SU-DHL-6 (cell line): ENCODE measurements at regions not wholly inside any gene's neighbourhood (a gene's known extent, or its start where the extent isn't known, plus 50 kb on each side); places are given as distances from the start of the nearest gene placed in this dataset.

Experiments
- H2AFZ ChIP-seq: fragments of 200-600 bp; sonication (generic); 2 replicates; pipeline ENCODE4 v1.6.1; 2014; ENCODE audit warnings: low read depth, mild to moderate bottlenecking, moderate library complexity, mixed read lengths, antibody characterized with exemption, low read length; ENCODE audit not compliant: severe bottlenecking
- H3F3A ChIP-seq: fragments of 200-600 bp; shearing (Covaris generic); 2 replicates; pipeline ENCODE4 v1.6.0; 2016; ENCODE audit warnings: antibody characterized with exemption, mild to moderate bottlenecking; ENCODE audit not compliant: insufficient read depth
- H3K27ac ChIP-seq: fragments of 200-600 bp; sonication (generic); 2 replicates; pipeline ENCODE4 v1.5.1; 2016; ENCODE audit warnings: low read depth, mild to moderate bottlenecking, low read length, moderate library complexity, mixed read lengths
- H3K27me3 ChIP-seq: fragments of 200-600 bp; sonication (generic), shearing (Covaris generic); 2 replicates; pipeline ENCODE4 v1.6.0; 2014; ENCODE audit warnings: mild to moderate bottlenecking, low read length
- H3K36me3 ChIP-seq: fragments of 200-600 bp; sonication (generic); 2 replicates; pipeline ENCODE4 v1.6.1; 2014; ENCODE audit warnings: mild to moderate bottlenecking, low read length, mixed read lengths
- H3K4me2 ChIP-seq: fragments of 300-600, 200-600 bp; shearing (Covaris generic), sonication (generic); 2 replicates; pipeline ENCODE4 v1.6.0; 2014; ENCODE audit warnings: low read length, low read depth, mild to moderate bottlenecking; ENCODE audit not compliant: poor library complexity, severe bottlenecking
- H3K4me3 ChIP-seq: fragments of 200-600 bp; sonication (generic); 2 replicates; pipeline ENCODE4 v1.5.1; 2014; ENCODE audit warnings: antibody characterized with exemption, low read length, mild to moderate bottlenecking, mixed read lengths; ENCODE audit not compliant: insufficient read depth, poor library complexity, severe bottlenecking
- H3K79me2 ChIP-seq: fragments of 200-600 bp; sonication (generic); 2 replicates; pipeline ENCODE4 v1.6.1; 2014; ENCODE audit warnings: mild to moderate bottlenecking, low read length, moderate library complexity; ENCODE audit not compliant: insufficient read depth
- H3K9ac ChIP-seq: fragments of 200-600 bp; sonication (generic); 2 replicates; pipeline ENCODE4 v1.7.0; 2014; ENCODE audit warnings: mild to moderate bottlenecking, low read length
- H3K9me2 ChIP-seq: fragments of 200-600 bp; sonication (generic); replicated peaks from 2 replicates; pipeline ENCODE4 v1.6.1; 2014; ENCODE audit warnings: low read length; ENCODE audit not compliant: insufficient read depth
- H3K9me3 ChIP-seq: fragments of 200-600 bp; sonication (generic); 2 replicates; pipeline ENCODE4 v1.6.1; 2014; ENCODE audit warnings: low read length, mixed read lengths; ENCODE audit not compliant: insufficient read depth
- H4K20me1 ChIP-seq: fragments of 200-600 bp; sonication (generic); 2 replicates; pipeline ENCODE4 v1.6.1; 2014; ENCODE audit warnings: low read depth, mild to moderate bottlenecking, antibody characterized with exemption, low read length, moderate library complexity, mixed read lengths
- CTCF ChIP-seq: fragments of 200-600 bp; sonication (generic); IDR thresholded peaks from one replicate; pipeline ENCODE4 v1.5.1; 2017; ENCODE audit warnings: antibody characterized with exemption, mild to moderate bottlenecking, low read length, moderate library complexity; ENCODE audit not compliant: insufficient read depth, poor library complexity, severe bottlenecking
- EZH2phosphoT487 ChIP-seq: fragments of 200-600 bp; sonication (generic), shearing (Covaris generic); conservative IDR thresholded peaks from 2 replicates; pipeline ENCODE4 v1.6.1; 2018; ENCODE audit warnings: mild to moderate bottlenecking, antibody characterized with exemption, low read length, moderate library complexity, mixed read lengths

- TF ChIP-seq EZH2phosphoT487 (no peak), CTCF (no peak)
Measured at GRCh38 chr3:7964899-7965298, 536.7 kb upstream of the LMCD1 start.

GRCh38 chr3:7973006-7973405, 528.6 kb upstream of the LMCD1 start:
- H3K27ac ChIP-seq: no peak overlapping the region
- H3K36me3 ChIP-seq: no peaks in the 10 kb centered on the region
- H3K79me2 ChIP-seq: no peaks in the 10 kb centered on the region
- H3K4me3 ChIP-seq: no peak overlapping the region
- H2AFZ ChIP-seq: no peak overlapping the region
- H3K9me3 ChIP-seq: no peaks in the 10 kb centered on the region
- no peak overlapping the region for H3K4me2 ChIP-seq
- TF ChIP-seq CTCF (no peak), EZH2phosphoT487 (no peak)
- H3F3A ChIP-seq: no peaks in the 10 kb centered on the region
- H3K9me2 ChIP-seq: no peaks in the 10 kb centered on the region
- no peaks in the 10 kb centered on the region for H3K27me3 ChIP-seq
- H3K9ac ChIP-seq: no peak overlapping the region
- no peaks in the 10 kb centered on the region for H4K20me1 ChIP-seq

More at GRCh38 chr3:7964899-7965298, 536.7 kb upstream of the LMCD1 start:
- no peaks in the 10 kb centered on the region for H3K9me3 ChIP-seq
- H3K36me3 ChIP-seq: no peaks in the 10 kb centered on the region
- no peaks in the 10 kb centered on the region for H4K20me1 ChIP-seq
- no peaks in the 10 kb centered on the region for H3K9me2 ChIP-seq
- no peak overlapping the region for H3K27ac ChIP-seq
- H3K9ac ChIP-seq: no peak overlapping the region
- no peaks in the 10 kb centered on the region for H3K27me3 ChIP-seq
- H2AFZ ChIP-seq: no peak overlapping the region
- no peaks in the 10 kb centered on the region for H3F3A ChIP-seq
- no peak overlapping the region for H3K4me3 ChIP-seq
- H3K79me2 ChIP-seq: no peaks in the 10 kb centered on the region
- H3K4me2 ChIP-seq: no peak overlapping the region

- no peak for TF ChIP-seq EZH2phosphoT487
- no peak for TF ChIP-seq CTCF
- H3K9me3 ChIP-seq: no peaks in the 10 kb centered on the region
- no peaks in the 10 kb centered on the region for H3K79me2 ChIP-seq
- no peaks in the 10 kb centered on the region for H3K27me3 ChIP-seq
- no peaks in the 10 kb centered on the region for H3F3A ChIP-seq
- H3K4me2 ChIP-seq: peak overlapping the region; percentile 42
- H4K20me1 ChIP-seq: no peaks in the 10 kb centered on the region
- H2AFZ ChIP-seq: peak overlapping the region; percentile 19
- H3K9ac ChIP-seq: no peak overlapping the region
- no peaks in the 10 kb centered on the region for H3K36me3 ChIP-seq
- H3K27ac ChIP-seq: no peak overlapping the region
- no peak overlapping the region for H3K4me3 ChIP-seq
- H3K9me2 ChIP-seq: no peaks in the 10 kb centered on the region
Measured at GRCh38 chr3:7977245-7978086, 524.2 kb upstream of the LMCD1 start.
